ENCODE measurements at regions not wholly inside any gene's neighbourhood (a gene's known extent, or its start where the extent isn't known, plus 50 kb on each side); places are given as distances from the start of the nearest gene placed in this dataset.
"Not testable (repeated sequence)": the region's sequence is repeated elsewhere in the genome, so short reads cannot be mapped to it uniquely, and the experiment has no call there.

GRCh38 chr6:128616342-128616741 lies 95.9 kb upstream of the PTPRK start:
- Histone ChIP-seq H3K36me3 (replicated peaks; ENCODE audit: control insufficient read depth, insufficient read depth, low read length) (no peaks in the 10 kb centered on the region), H3K27me3 (ENCODE audit: control insufficient read depth, insufficient read depth, low read length) (no peaks in the 10 kb centered on the region), H3K4me3 (ENCODE audit: insufficient read depth, low read depth, low read length) (no peak overlapping the region)
- no peak for DNase-seq

- Histone ChIP-seq H3K4me3 (ENCODE audit: insufficient read depth, low read depth, low read length) (no peak overlapping the region), H3K36me3 (replicated peaks; ENCODE audit: control insufficient read depth, insufficient read depth, low read length) (no peaks in the 10 kb centered on the region), H3K27me3 (ENCODE audit: control insufficient read depth, insufficient read depth, low read length) (peaks cover 3% of the 10 kb centered on the region; the same call in 1 of the 2 replicates)
- no peak for DNase-seq
Observed at GRCh38 chr6:128606611-128607010, 86.2 kb upstream of the PTPRK start.

DNA sequence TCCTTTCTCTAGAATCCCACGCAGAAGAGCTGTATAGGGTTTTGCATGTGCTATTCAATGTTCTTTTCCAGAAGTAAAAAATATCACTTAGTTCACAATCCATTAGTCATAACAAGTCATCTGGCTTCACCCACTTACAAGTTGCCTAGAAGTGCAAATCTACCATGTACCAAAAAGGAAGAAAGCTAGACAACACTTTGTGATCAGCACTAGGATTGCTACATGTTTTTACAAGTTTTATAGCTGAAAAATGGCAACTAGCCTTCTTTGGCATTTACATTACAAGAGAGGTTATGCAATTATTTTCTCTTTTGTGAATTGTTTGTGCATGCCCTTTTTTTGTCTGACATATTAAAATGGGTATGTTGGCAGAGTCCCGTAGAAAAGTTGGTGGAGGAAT lies 85.6 kb upstream of the PTPRK start:
- no peak overlapping the region for H3K4me3 ChIP-seq (ENCODE audit: insufficient read depth, low read depth, low read length)
- H3K36me3 ChIP-seq (replicated peaks; ENCODE audit: control insufficient read depth, insufficient read depth, low read length), result no peaks in the 10 kb centered on the region
- DNase-seq, result no peak
- H3K27me3 ChIP-seq (ENCODE audit: control insufficient read depth, insufficient read depth, low read length), result peaks cover 3% of the 10 kb centered on the region; the same call in 1 of the 2 replicates

DNA sequence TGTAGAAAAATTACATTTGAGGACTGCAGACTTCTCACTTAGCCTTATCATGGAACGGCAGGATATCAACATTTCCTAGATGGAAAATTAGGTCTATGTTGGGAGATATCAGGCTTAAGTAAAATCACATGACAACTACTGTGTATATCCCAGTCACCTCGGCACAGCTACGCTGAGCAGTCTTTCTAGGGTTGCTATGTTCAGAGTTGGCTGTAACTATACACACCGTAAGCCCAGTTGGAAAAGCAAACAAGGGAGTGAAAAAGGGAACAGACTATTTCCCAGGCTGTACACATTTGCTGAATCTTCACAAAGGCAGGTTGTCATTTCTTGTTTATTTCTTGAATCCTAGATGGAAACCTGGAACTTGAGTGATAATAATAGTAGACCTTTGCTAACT lies 80.7 kb upstream of the PTPRK start:
- Histone ChIP-seq H3K4me3 (ENCODE audit: insufficient read depth, low read depth, low read length) (no peak overlapping the region), H3K27me3 (ENCODE audit: control insufficient read depth, insufficient read depth, low read length) (peaks cover 3% of the 10 kb centered on the region; the same call in 1 of the 2 replicates), H3K36me3 (replicated peaks; ENCODE audit: control insufficient read depth, insufficient read depth, low read length) (no peaks in the 10 kb centered on the region)
- DNase-seq, result no peak

DNA sequence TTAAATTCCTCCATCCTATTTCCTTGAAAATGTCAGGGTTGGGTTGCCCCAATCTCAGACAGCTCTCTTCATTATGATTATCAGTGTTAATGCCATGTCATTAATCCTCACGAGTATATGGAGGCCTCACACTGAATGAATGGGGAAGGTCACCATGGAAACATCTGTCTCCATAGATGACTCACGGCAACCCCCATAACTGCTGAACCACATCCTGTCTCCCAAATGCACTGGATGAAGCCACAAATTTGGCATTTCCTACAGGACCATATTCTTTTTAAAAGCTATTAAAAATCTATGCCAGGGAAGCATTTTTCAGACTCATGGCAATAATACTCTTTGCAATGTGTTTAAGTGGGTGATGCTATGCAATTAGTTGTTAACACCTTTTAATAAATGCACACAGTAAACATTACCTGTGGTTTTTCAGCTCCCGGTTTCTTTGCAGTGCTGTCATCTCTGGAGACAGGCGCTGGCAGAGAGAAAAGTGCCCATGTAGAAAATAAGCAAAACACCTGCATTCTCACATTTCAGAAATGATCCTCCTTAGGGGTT lies 80.1 kb upstream of the PTPRK start:
- H3K27me3 ChIP-seq (ENCODE audit: control insufficient read depth, insufficient read depth, low read length), result peaks cover 3% of the 10 kb centered on the region; the same call in 1 of the 2 replicates
- no peaks in the 10 kb centered on the region for H3K36me3 ChIP-seq (replicated peaks; ENCODE audit: control insufficient read depth, insufficient read depth, low read length)
- H3K4me3 ChIP-seq (ENCODE audit: insufficient read depth, low read depth, low read length), result no peak overlapping the region
- no peak for DNase-seq

- H3K4me3 ChIP-seq (ENCODE audit: insufficient read depth, low read depth, low read length), result no peak overlapping the region
- H3K27me3 ChIP-seq (ENCODE audit: control insufficient read depth, insufficient read depth, low read length), result peaks cover 3% of the 10 kb centered on the region; the same call in 1 of the 2 replicates
- no peaks in the 10 kb centered on the region for H3K36me3 ChIP-seq (replicated peaks; ENCODE audit: control insufficient read depth, insufficient read depth, low read length)
- DNase-seq, result no peak
Observed at GRCh38 chr6:128599036-128599435, 78.6 kb upstream of the PTPRK start.

- H3K27me3 ChIP-seq (ENCODE audit: control insufficient read depth, insufficient read depth, low read length), result no peaks in the 10 kb centered on the region
- H3K36me3 ChIP-seq (replicated peaks; ENCODE audit: control insufficient read depth, insufficient read depth, low read length), result no peaks in the 10 kb centered on the region
- no peak overlapping the region for H3K4me3 ChIP-seq (ENCODE audit: insufficient read depth, low read depth, low read length)
- DNase-seq, result no peak
Observed at GRCh38 chr6:128598571-128598970, 78.2 kb upstream of the PTPRK start.

GRCh38 chr6:128597956-128598355 lies 77.6 kb upstream of the PTPRK start:
- Histone ChIP-seq H3K36me3 (replicated peaks; ENCODE audit: control insufficient read depth, insufficient read depth, low read length) (no peaks in the 10 kb centered on the region), H3K27me3 (ENCODE audit: control insufficient read depth, insufficient read depth, low read length) (no peaks in the 10 kb centered on the region), H3K4me3 (ENCODE audit: insufficient read depth, low read depth, low read length) (no peak overlapping the region)
- DNase-seq, result no peak

DNA sequence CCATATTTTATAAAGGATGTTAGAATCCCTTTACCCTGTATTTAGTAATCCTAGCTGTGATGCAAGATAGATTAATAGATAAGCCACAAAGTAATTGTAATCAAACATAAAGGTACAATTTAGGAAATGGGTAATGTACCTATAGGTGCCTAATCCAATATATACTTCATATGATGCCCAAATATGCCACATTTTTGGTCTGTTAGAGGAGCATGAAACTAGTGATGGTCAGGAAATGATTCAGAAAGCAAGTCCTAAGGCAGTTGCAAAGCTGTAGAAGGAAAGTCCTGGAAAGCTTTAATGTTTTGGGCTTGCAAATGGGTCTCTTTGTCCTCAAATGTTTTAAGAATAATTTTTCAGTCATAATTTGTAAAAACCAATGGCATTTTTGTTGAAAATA lies 76.6 kb upstream of the PTPRK start:
- Histone ChIP-seq H3K4me3 (ENCODE audit: insufficient read depth, low read depth, low read length) (no peak overlapping the region), H3K27me3 (ENCODE audit: control insufficient read depth, insufficient read depth, low read length) (no peaks in the 10 kb centered on the region), H3K36me3 (replicated peaks; ENCODE audit: control insufficient read depth, insufficient read depth, low read length) (no peaks in the 10 kb centered on the region)
- no peak for DNase-seq

DNA sequence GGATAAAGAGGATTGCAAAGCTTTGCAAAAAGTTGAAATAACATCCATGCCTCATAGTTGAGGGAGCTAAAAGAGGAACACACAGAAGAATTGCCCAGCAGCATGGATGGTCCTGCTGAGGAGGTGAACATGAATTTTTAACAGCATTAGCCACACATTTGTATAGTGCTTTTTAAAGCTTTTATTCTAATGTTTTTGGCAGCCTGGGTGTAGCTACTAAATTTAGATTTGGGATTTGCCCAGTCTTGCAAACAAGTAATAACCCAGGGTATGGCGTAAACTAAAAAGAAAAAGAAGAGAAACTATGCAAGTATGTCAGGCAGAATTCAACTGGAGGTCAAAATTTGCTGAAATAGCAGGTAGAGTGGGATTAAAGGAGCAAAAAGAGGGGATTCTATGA lies 75.1 kb upstream of the PTPRK start:
- H3K27me3 ChIP-seq (ENCODE audit: control insufficient read depth, insufficient read depth, low read length), result no peaks in the 10 kb centered on the region
- no peaks in the 10 kb centered on the region for H3K36me3 ChIP-seq (replicated peaks; ENCODE audit: control insufficient read depth, insufficient read depth, low read length)
- no peak overlapping the region for H3K4me3 ChIP-seq (ENCODE audit: insufficient read depth, low read depth, low read length)
- DNase-seq, result no peak

- Histone ChIP-seq H3K27me3 (ENCODE audit: control insufficient read depth, insufficient read depth, low read length) (no peaks in the 10 kb centered on the region), H3K36me3 (replicated peaks; ENCODE audit: control insufficient read depth, insufficient read depth, low read length) (no peaks in the 10 kb centered on the region), H3K4me3 (ENCODE audit: insufficient read depth, low read depth, low read length) (no peak overlapping the region)
- DNase-seq, result no peak
Observed at GRCh38 chr6:128586095-128586494, 65.7 kb upstream of the PTPRK start.

GRCh38 chr6:128580224-128581110 lies 60.1 kb upstream of the PTPRK start:
- no peaks in the 10 kb centered on the region for H3K36me3 ChIP-seq (replicated peaks; ENCODE audit: control insufficient read depth, insufficient read depth, low read length)
- H3K4me3 ChIP-seq (ENCODE audit: insufficient read depth, low read depth, low read length), result no peak overlapping the region
- no peaks in the 10 kb centered on the region for H3K27me3 ChIP-seq (ENCODE audit: control insufficient read depth, insufficient read depth, low read length)
- no peak for DNase-seq

GRCh38 chr6:128575254-128575653 lies 54.9 kb upstream of the PTPRK start:
- not testable (repeated sequence) for H3K4me3 ChIP-seq (ENCODE audit: insufficient read depth, low read depth, low read length); H3K27me3 ChIP-seq (ENCODE audit: control insufficient read depth, insufficient read depth, low read length); DNase-seq; H3K36me3 ChIP-seq (replicated peaks; ENCODE audit: control insufficient read depth, insufficient read depth, low read length)

- Histone ChIP-seq H3K36me3 (replicated peaks; ENCODE audit: control insufficient read depth, insufficient read depth, low read length) (no peaks in the 10 kb centered on the region), H3K4me3 (ENCODE audit: insufficient read depth, low read depth, low read length) (no peak overlapping the region), H3K27me3 (ENCODE audit: control insufficient read depth, insufficient read depth, low read length) (no peaks in the 10 kb centered on the region)
- DNase-seq, result no peak
Observed at GRCh38 chr6:128574402-128574801, 54.0 kb upstream of the PTPRK start.

DNA sequence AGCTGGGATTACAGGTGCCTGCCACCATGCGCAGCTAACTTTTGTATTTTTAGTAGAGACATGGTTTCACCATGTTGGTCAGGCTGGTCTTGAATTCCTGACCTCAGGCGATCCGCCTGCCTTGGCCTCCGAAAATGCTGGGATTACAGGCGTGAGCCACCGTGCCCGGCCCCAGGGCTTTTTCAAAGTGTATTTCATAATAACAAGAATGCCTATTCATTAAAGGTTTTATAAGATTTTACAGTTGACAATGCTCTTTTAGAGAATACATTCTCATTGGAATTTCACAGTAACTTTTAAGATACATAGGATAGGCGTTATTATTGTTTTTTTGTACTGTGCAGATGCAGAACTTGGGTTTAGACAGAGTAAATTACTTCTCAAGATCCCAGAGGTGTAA lies 52.6 kb upstream of the PTPRK start:
- no peak for DNase-seq
- Histone ChIP-seq H3K4me3 (ENCODE audit: insufficient read depth, low read depth, low read length) (no peak overlapping the region), H3K36me3 (replicated peaks; ENCODE audit: control insufficient read depth, insufficient read depth, low read length) (no peaks in the 10 kb centered on the region), H3K27me3 (ENCODE audit: control insufficient read depth, insufficient read depth, low read length) (no peaks in the 10 kb centered on the region)
